ENCODE measurements at regions not wholly inside any gene's neighbourhood (a gene's known extent, or its start where the extent isn't known, plus 50 kb on each side); places are given as distances from the start of the nearest gene placed in this dataset.

DNA sequence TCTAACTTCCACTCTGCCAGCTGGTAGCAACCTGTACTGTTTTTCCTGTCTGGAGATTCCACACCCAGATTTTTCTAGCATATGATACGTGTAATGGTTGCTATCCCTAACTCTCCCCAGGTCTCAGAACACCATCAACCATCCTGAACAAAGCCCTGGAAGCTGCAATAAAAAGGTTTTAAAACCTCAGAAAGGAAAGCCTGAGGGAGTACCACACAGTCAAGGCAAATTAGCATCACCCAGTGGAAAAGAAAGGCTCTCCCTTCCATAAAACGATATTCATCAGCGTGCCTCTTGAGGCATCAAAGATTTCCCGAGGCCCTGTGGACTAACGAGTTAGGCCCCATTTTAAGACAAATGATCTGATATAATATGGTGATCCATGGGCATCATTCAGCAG, 421.0 kb downstream of the ADGRL2 start:
- no peak for DNase-seq

- no peak for DNase-seq
Measured at GRCh38 chr1:82220754-82221153, 420.0 kb downstream of the ADGRL2 start.

- DNase-seq, result no peak
Measured at GRCh38 chr1:82219841-82220240, 419.1 kb downstream of the ADGRL2 start.

GRCh38 chr1:82218846-82219245, 418.1 kb downstream of the ADGRL2 start:
- DNase-seq, result no peak

DNA sequence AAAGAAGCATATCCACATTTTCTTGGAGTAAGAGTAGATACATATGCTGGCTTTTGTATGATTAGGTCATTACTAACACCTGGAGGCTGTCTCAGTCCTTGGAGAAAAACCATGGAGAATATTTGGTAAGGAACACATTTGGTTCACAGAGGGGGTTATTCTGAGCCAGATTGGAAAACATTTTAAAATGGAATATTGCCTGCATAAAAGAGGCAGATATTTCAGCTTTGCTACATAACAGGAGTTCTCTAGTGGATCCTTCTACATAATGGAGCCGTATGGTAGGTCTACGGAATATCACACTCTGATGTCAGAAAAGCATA, 415.1 kb downstream of the ADGRL2 start:
- no peak for DNase-seq

DNA sequence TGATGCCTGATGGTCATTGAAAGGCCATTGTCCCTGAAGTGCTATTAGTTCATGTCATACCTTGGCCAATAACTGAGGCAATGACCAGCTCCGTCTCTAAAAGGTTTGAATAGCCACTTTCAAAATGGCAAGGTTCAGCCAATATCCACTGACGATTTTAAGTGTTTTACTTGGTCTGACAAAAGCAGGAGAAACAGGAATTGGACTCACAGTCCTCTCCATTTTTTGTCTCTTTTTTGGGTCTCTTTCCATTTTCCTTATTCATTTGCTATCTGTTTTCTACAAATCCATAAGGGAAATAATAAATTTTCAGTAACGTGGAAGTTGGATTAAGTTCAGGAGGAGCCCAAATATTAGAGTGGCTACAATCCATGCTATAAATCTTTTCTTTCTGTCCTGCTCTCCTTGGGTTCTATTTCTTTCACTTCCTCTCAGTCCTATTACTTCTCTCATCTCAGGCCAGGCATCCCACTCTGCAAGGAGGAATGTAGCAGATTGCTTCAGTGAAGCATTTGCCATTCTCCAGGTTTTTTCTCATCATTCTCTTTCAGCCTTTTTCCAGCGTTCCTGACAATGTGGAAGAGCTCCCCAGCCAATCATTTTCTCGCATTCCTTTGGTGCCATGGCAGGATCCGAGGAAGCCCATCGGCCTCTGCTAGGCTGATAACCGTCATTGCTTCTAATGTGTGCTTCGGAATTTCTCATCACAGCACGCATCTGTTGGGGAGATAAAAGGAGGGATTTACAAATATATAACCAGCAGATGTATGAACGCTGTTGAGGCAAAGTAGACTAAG, 414.5 kb downstream of the ADGRL2 start:
- DNase-seq, result no peak

DNA sequence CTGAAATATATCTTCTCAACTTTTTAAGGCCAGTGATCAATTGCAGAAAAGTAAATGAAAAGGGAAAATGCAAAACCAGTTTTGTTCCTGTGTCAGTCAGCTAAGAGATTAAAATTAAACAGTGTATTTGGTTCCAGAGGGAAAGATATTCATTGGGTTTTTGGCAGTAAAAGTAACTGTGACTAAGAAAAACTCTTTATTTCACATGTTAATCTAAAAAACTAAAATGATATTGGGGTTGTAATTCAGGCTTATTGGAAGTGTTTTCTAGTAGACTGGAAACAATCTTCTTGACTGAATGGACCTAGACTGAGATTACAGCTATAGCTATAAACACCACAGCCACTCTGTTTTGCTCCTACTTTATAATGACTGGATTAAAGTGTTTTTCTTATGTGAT, 413.9 kb downstream of the ADGRL2 start:
- no peak for DNase-seq

GRCh38 chr1:82197606-82198005, 396.9 kb downstream of the ADGRL2 start:
- no peak for DNase-seq

DNA sequence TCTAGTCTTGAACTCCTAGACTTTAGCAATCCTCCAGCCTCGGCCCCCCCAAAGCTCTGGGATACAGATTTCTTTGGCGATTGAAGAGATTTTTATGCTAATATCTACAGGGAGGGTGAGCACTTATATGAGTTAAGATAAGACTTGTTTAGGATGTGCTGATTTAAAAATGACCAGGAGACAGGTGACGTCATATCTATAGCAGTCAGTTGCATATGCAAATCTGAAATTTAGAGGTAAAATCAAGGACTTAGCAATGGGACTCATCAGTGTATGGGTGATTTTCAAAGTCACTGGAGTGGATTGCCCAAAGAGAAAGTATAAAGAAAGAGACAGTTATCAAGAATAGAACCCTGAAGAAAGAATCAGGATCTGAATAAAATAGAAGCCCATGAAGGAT, 394.5 kb downstream of the ADGRL2 start:
- DNase-seq, result no peak

DNA sequence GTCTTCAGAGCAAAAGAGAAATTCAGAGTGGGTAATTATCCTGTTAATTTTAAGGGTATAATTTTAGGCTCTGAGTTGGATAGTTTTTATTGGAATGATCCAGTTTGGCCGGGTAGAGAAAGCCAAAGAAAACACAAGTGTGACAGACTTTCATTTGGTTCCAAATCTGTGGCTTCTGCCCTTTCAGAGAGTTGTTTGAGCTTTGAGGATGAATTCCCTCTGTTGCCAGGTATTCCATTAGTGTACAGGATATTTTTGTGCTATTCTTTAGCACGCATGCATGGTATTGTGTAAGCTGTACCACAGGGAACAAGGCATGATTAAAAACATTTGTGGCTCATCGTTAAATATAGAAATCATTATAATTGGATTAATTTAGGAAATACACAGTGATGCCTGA, 384.4 kb downstream of the ADGRL2 start:
- no peak for DNase-seq

DNA sequence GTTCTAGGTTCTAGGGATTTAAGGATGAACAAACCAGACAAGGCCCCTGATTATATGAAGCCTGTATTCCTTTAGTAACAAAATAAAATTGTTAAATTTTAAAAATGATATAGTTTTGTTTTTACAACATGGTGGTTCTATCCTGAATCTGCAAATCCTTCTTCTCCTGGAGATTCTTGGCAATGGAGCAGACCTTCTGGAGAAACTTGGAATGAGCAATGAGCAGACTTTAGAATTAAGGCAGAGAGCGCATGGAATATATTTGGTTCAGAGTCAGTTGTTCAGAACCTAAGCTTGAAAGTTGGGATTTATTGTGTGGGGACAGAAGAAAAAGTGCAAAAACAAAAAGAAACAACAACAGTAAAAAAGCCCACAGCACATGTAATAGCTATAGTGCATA, 381.1 kb downstream of the ADGRL2 start:
- no peak for DNase-seq

DNA sequence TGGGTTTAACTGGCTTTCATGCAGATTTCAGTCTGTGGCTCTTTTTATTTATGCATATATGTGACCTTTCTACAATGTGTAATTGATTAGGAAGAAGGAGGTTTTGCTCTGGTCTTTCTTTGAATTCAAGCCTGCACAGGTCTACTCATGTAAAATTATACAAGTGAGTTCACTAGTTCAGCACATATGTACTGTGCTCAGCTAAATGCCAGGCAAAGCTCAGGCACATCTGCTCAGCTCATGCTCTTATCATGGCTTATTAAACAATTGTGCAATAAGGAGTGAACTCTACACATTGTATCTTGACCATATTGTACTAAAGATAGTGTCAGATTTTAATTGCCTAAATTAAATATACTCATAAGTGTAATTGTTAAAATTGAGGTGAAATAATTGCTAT, 378.4 kb downstream of the ADGRL2 start:
- DNase-seq, result no peak

- no peak for DNase-seq
Measured at GRCh38 chr1:82177192-82177591, 376.5 kb downstream of the ADGRL2 start.

- no peak for DNase-seq
Measured at GRCh38 chr1:82171955-82172354, 371.2 kb downstream of the ADGRL2 start.

DNA sequence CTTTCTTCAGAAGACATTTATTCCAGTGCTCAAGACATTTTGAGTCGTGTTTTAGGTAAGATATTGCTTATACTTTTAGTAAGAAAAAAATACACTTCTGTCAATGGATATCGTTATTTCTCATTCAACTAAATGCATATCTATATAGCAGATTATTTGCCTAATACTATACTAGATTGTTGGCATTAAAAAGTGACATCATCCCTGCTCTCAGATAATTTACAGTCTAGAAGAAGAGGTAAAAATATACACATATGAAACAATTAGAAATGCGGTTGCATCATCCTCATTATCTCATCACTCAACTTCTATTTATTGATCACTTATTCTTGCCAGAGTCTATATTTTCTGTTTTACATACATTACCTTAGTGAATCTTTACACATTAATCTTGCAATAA, 367.7 kb downstream of the ADGRL2 start:
- DNase-seq, result no peak

- no peak for DNase-seq
Measured at GRCh38 chr1:82165304-82165703, 364.6 kb downstream of the ADGRL2 start.

DNA sequence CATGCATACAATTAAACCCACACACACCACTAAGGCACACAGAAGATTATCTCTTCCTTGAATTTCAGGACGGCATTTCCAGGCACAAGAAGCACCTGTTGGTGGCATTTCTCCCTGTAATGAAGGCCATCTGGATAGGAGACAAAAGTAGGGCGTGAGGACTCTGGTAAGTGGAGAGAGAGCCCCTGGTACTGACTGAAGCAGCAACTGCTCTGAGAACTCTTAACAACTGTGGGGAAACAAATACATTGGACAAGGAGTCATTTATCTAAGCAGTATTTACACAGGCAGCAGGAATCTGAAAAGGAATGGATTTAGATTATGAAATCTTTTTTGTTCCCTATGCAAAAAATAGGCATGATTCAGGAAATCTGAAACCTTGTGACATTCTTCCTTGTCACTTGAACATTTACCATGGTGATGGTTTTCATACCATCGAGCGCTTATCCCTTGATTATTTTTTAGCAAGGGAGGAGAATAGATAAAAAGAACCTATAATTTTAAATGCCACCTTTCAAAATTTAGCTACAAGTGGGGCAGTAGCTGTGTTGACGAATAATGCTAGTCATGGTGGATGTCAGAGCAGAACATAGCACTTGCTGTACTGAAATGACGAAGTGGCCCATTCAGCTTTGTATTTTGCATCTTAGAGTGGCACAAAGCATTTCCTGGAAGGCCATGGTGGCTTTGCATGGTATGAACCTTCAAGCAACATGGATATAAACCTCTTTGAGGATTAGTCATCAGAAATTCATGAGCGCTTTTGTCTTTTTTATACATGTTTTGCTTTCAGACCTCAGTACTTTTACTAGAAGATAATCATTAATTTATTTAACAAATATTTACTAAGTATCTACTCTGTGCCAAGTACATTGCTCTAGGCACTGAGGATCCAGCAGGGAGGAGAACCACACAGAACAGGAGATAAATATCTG, 362.0 kb downstream of the ADGRL2 start:
- DNase-seq, result no peak

- no peak for DNase-seq
Measured at GRCh38 chr1:82161700-82162141, 361.0 kb downstream of the ADGRL2 start.

DNA sequence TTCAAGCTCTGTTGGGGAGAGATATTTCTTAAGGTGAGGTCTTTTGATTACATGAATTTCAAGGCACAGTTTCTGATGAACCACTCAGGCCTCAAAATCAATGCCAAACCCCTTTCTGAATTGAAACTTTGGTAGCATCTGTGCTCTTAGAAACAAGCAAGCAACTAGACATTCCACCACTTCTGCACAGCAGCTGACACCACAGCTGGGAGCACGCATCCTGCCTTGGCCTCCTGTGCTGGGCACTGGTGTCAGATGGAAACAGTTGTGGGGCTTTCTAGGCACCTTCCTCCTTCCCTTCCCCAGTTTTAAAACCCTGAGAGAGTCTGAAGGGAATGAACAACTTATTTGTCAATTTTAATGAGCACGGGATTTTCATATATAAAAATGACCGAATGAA, 360.2 kb downstream of the ADGRL2 start:
- no peak for DNase-seq

DNA sequence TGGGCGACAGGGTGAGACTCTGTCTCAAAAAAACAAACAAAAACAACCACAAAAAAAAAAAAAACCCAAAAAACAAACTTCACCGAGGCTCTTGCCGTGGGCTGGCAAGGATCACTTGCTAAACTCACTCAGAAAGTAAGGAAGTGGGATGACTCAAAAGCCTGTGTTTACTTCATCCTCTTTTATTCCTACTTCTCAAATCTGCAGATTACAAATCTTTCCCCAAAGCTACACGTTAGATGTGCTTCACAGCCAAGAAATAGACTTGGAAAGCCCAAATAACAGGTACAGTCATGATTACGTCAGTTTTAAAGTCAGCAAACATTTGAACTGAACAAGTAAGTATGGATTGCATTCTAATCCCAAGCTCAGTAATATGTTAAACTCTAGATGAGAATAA, 359.3 kb downstream of the ADGRL2 start:
- DNase-seq, result no peak

- no peak for DNase-seq
Measured at GRCh38 chr1:82158981-82159380, 358.2 kb downstream of the ADGRL2 start.

DNA sequence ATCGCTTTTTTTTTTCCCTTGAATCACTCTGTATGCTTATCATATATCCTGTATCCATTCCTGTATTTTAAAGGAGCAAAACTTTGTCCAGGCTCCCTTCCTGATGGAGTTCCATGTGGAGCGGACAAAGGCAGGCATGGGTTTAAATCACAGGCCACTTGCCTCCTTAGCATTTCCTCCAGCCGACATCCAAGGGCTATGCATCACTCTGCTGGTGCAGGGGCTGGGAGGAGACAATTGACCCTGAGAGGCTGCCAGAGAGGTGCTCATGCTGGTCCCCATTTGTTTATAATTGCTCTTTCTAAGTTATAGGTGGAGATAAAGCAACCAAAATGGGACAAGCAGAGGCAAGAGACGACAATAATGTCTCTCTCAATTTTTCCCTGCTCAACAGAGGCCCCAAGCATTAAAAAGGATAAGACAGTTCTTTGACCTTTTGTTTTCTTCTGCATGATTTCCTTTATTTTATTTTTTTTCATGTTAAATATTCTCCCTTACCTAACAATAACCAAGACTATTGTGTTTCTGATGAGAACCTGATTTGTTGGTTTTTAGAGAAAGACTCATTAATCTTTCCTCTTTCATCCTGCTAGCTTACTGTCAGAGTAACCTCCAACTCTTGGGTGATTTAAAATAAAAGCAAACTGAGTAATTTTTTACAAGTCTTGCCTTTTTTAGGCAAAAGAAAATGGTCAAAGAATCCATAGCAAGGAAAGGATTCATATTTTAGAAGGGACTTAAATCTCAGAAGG, 353.7 kb downstream of the ADGRL2 start:
- no peak for DNase-seq

DNA sequence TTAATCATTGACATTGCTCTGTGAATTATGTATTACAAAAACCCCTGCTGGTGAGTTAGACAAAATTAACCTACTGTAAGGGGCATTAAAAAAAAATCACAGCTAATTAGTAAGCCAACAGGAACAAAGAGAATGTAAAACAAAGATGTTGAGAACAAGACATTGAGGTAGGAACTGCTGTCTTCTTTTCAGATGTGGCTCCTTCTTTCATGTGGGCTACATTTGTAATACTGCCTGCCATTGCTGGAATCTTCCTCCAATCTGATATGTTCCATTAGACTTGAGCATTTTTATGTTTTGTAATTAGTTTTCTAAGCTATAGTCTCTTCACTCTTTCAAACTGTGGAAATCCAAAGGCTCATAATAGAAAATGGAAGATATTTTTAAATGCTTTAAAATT, 353.0 kb downstream of the ADGRL2 start:
- DNase-seq, result no peak

GRCh38 chr1:82153272-82153629, 352.5 kb downstream of the ADGRL2 start:
- DNase-seq, result no peak

Measured in NK-92 treated with Interleukin-12 subunit alpha and Interleukin-12 subunit beta, amount 100 ng/mL, for 24 hours (cell line).